HEK293 (cell line): ENCODE measurements at regions not wholly inside any gene's neighbourhood (a gene's known extent, or its start where the extent isn't known, plus 50 kb on each side); places are given as distances from the start of the nearest gene placed in this dataset.

Source experiments
- CTCF ChIA-PET: fragments of 350-600 bp; formaldehyde crosslinking; extraction: SDS; loops from one replicate; lab custom pipeline; 2021; ENCODE audit warnings: antibody characterized with exemption; lab: Yijun Ruan, JAX
- POLR2A ChIA-PET: fragments of 300-600 bp; formaldehyde crosslinking; extraction: SDS; loops from one replicate; lab custom pipeline; 2020; ENCODE audit warnings: antibody characterized with exemption, inconsistent platforms; lab: Yijun Ruan, JAX
- H3K27ac ChIP-seq: fragments of 200-500 bp; sonication (Bioruptor generic); 2 replicates; pipeline ENCODE4 v1.5.1; 2014; ENCODE audit warnings: low read depth, low read length, control low read depth, inconsistent platforms; ENCODE audit errors: extremely low read depth
- H3K36me3 ChIP-seq, 2 experiments: fragments of 200-500 bp in 1 of 2; sonication (Bioruptor generic) in 1 of 2; 1 replicate in 1 of 2; 2 replicates in 1 of 2; pipeline ENCODE4 v1.5.1; 2014 to 2017; ENCODE audit warnings: inconsistent platforms in 2 of 2, low read length in 2 of 2; ENCODE audit not compliant: control insufficient read depth in 2 of 2, insufficient read depth in 1 of 2
- H3K4me1 ChIP-seq: fragments of 200-500 bp; sonication (Bioruptor generic); 2 replicates; pipeline ENCODE4 v1.5.1; 2014; ENCODE audit warnings: mild to moderate bottlenecking, low read length, inconsistent platforms; ENCODE audit not compliant: control insufficient read depth, insufficient read depth
- H3K4me3 ChIP-seq: 2 replicates; pipeline ENCODE4 v1.5.1; 2011; ENCODE audit warnings: low read depth, mild to moderate bottlenecking, control low read depth, low read length, moderate library complexity
- H3K9me3 ChIP-seq: fragments of 200-500 bp; sonication (Bioruptor generic); 2 replicates; pipeline ENCODE4 v1.5.1; 2014; ENCODE audit warnings: low read depth, low read length, inconsistent platforms; ENCODE audit not compliant: control insufficient read depth, insufficient read depth
- GLIS1 ChIP-seq: fragments of 450-650 bp; formaldehyde crosslinking; IDR thresholded peaks from 2 replicates; pipeline ENCODE4 v1.5.1; 2016; ENCODE audit warnings: missing biosample characterization, missing genetic modification characterization
- RBAK ChIP-seq: fragments of 450-650 bp; formaldehyde crosslinking; IDR thresholded peaks from 2 replicates; pipeline ENCODE4 v1.5.1; 2016; ENCODE audit warnings: missing biosample characterization, missing genetic modification characterization
- YY1 ChIP-seq: fragments of 450-650 bp; formaldehyde crosslinking; IDR thresholded peaks from 2 replicates; pipeline ENCODE4 v1.5.1; 2018; ENCODE audit warnings: missing biosample characterization, missing genetic modification characterization
- YY2 ChIP-seq: fragments of 450-650 bp; formaldehyde crosslinking; IDR thresholded peaks from 2 replicates; pipeline ENCODE4 v1.5.1; 2016; ENCODE audit warnings: missing biosample characterization, missing genetic modification characterization
- ZBTB17 ChIP-seq: fragments of 450-650 bp; formaldehyde crosslinking; IDR thresholded peaks from 2 replicates; pipeline ENCODE4 v1.5.1; 2016; ENCODE audit warnings: missing biosample characterization, missing genetic modification characterization
- ZBTB20 ChIP-seq: fragments of 450-650 bp; formaldehyde crosslinking; IDR thresholded peaks from 2 replicates; pipeline ENCODE4 v1.5.1; 2016; ENCODE audit warnings: missing biosample characterization, missing genetic modification characterization
- ZIC2 ChIP-seq: fragments of 450-650 bp; formaldehyde crosslinking; IDR thresholded peaks from 2 replicates; pipeline ENCODE4 v1.5.1; 2016; ENCODE audit warnings: missing biosample characterization, missing genetic modification characterization
- ZNF184 ChIP-seq: fragments of 450-650 bp; IDR thresholded peaks from 2 replicates; pipeline ENCODE4 v1.5.1; 2018; ENCODE audit warnings: missing biosample characterization, mild to moderate bottlenecking, missing genetic modification characterization
- ZNF394 ChIP-seq: fragments of 450-650 bp; formaldehyde crosslinking; IDR thresholded peaks from 2 replicates; pipeline ENCODE4 v1.5.1; 2016; ENCODE audit warnings: missing biosample characterization, missing genetic modification characterization, mild to moderate bottlenecking, moderate library complexity, borderline replicate concordance
- ZNF510 ChIP-seq: fragments of 450-650 bp; formaldehyde crosslinking; IDR thresholded peaks from 2 replicates; pipeline ENCODE4 v1.5.1; 2018; ENCODE audit warnings: mild to moderate bottlenecking, missing genetic modification characterization, missing biosample characterization; ENCODE audit not compliant: insufficient replicate concordance
- ZNF530 ChIP-seq: fragments of 450-650 bp; formaldehyde crosslinking; IDR thresholded peaks from 2 replicates; pipeline ENCODE4 v1.5.1; 2016; ENCODE audit warnings: low read depth, missing biosample characterization, missing genetic modification characterization
- ZNF544 ChIP-seq: fragments of 450-650 bp; formaldehyde crosslinking; IDR thresholded peaks from 2 replicates; pipeline ENCODE4 v1.5.0; 2017; ENCODE audit warnings: missing biosample characterization, missing genetic modification characterization
- ZNF610 ChIP-seq: fragments of 450-650 bp; formaldehyde crosslinking; IDR thresholded peaks from 2 replicates; pipeline ENCODE4 v1.5.1; 2016; ENCODE audit warnings: missing biosample characterization, missing genetic modification characterization, borderline replicate concordance
- TF ChIP-seq, protein P1 (sequence below): fragments of 450-650 bp; formaldehyde crosslinking; IDR thresholded peaks from 2 replicates; pipeline ENCODE4 v1.5.1; 2016; ENCODE audit warnings: missing biosample characterization, missing genetic modification characterization
- TF ChIP-seq, protein P2 (sequence below): fragments of 450-650 bp; formaldehyde crosslinking; IDR thresholded peaks from 2 replicates; pipeline ENCODE4 v1.5.1; 2017; ENCODE audit warnings: missing biosample characterization, missing genetic modification characterization
- TF ChIP-seq, protein P3 (sequence below): fragments of 450-650 bp; formaldehyde crosslinking; IDR thresholded peaks from 2 replicates; pipeline ENCODE4 v1.5.1; 2016; ENCODE audit warnings: missing biosample characterization, missing genetic modification characterization
- TF ChIP-seq, protein P4 (sequence below): fragments of 450-650 bp; formaldehyde crosslinking; IDR thresholded peaks from 2 replicates; pipeline ENCODE4 v1.5.1; 2016; ENCODE audit warnings: missing biosample characterization, missing genetic modification characterization
- TF ChIP-seq, protein P5 (sequence below): sonication (generic); formaldehyde crosslinking; IDR thresholded peaks from 2 replicates; pipeline ENCODE4 v1.8.1; 2022; ENCODE audit warnings: mild to moderate bottlenecking, moderate library complexity, missing genetic modification reagents
- TF ChIP-seq, protein P6 (sequence below): fragments of 450-650 bp; formaldehyde crosslinking; IDR thresholded peaks from 2 replicates; pipeline ENCODE4 v1.5.1; 2016; ENCODE audit warnings: missing biosample characterization, missing genetic modification characterization, borderline replicate concordance

DNA sequence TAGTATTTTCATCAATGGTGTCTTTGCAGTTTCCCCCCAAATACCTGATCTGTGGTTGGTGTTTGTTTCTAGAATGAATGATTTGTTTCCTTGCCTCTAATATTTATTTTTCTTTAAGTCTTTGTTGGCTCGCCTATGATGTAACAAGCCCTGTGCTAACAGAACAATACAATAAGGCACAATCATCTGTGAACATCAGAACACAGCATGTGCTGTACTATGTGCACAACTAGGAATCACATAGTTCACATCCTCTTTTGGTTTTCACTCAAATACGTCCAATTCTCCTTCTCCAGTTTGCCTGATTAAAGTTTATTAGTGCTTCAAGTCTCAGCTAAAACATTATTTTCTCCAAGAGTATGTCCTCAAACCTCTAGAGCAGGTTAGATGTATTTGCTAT, 613.1 kb downstream of the EPHA7 start:
- POLR2A ChIA-PET: no interaction called here
- TF ChIP-seq ZBTB17 (tag by site-specific recombination) (no peak), YY1 (tag by site-specific recombination) (no peak), ZNF544 (no peak), YY2 (no peak), ZNF610 (tag by site-specific recombination) (no peak), ZNF394 (tag by site-specific recombination) (no peak), ZIC2 (no peak), ZBTB20 (tag by site-specific recombination) (no peak), RBAK (no peak), GLIS1 (tag by site-specific recombination) (no peak), ZNF510 (tag by site-specific recombination) (no peak), ZNF530 (tag by site-specific recombination) (no peak), ZNF184 (tag by site-specific recombination) (no peak)
- TF ChIP-seq, protein P1, sequence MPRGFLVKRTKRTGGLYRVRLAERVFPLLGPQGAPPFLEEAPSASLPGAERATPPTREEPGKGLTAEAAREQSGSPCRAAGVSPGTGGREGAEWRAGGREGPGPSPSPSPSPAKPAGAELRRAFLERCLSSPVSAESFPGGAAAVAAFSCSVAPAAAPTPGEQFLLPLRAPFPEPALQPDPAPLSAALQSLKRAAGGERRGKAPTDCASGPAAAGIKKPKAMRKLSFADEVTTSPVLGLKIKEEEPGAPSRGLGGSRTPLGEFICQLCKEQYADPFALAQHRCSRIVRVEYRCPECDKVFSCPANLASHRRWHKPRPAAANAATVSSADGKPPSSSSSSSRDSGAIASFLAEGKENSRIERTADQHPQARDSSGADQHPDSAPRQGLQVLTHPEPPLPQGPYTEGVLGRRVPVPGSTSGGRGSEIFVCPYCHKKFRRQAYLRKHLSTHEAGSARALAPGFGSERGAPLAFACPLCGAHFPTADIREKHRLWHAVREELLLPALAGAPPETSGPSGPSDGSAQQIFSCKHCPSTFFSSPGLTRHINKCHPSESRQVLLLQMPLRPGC (tag by site-specific recombination): no peak
- TF ChIP-seq, protein P2, sequence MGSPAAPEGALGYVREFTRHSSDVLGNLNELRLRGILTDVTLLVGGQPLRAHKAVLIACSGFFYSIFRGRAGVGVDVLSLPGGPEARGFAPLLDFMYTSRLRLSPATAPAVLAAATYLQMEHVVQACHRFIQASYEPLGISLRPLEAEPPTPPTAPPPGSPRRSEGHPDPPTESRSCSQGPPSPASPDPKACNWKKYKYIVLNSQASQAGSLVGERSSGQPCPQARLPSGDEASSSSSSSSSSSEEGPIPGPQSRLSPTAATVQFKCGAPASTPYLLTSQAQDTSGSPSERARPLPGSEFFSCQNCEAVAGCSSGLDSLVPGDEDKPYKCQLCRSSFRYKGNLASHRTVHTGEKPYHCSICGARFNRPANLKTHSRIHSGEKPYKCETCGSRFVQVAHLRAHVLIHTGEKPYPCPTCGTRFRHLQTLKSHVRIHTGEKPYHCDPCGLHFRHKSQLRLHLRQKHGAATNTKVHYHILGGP: no peak
- TF ChIP-seq, protein P3, sequence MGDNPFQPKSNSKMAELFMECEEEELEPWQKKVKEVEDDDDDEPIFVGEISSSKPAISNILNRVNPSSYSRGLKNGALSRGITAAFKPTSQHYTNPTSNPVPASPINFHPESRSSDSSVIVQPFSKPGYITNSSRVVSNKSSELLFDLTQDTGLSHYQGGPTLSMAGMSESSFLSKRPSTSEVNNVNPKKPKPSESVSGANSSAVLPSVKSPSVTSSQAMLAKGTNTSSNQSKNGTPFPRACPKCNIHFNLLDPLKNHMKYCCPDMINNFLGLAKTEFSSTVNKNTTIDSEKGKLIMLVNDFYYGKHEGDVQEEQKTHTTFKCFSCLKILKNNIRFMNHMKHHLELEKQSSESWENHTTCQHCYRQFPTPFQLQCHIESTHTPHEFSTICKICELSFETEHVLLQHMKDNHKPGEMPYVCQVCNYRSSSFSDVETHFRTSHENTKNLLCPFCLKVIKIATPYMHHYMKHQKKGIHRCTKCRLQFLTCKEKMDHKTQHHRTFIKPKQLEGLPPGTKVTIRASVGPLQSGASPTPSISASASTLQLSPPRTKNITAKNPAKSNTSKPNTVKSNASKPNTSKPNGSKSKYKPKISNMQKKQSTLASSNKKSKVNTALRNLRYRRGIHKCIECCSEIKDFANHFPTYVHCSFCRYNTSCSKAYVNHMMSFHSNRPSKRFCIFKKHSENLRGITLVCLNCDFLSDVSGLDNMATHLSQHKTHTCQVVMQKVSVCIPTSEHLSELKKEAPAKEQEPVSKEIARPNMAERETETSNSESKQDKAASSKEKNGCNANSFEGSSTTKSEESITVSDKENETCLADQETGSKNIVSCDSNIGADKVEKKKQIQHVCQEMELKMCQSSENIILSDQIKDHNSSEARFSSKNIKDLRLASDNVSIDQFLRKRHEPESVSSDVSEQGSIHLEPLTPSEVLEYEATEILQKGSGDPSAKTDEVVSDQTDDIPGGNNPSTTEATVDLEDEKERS (tag by site-specific recombination): no peak
- TF ChIP-seq, protein P4, sequence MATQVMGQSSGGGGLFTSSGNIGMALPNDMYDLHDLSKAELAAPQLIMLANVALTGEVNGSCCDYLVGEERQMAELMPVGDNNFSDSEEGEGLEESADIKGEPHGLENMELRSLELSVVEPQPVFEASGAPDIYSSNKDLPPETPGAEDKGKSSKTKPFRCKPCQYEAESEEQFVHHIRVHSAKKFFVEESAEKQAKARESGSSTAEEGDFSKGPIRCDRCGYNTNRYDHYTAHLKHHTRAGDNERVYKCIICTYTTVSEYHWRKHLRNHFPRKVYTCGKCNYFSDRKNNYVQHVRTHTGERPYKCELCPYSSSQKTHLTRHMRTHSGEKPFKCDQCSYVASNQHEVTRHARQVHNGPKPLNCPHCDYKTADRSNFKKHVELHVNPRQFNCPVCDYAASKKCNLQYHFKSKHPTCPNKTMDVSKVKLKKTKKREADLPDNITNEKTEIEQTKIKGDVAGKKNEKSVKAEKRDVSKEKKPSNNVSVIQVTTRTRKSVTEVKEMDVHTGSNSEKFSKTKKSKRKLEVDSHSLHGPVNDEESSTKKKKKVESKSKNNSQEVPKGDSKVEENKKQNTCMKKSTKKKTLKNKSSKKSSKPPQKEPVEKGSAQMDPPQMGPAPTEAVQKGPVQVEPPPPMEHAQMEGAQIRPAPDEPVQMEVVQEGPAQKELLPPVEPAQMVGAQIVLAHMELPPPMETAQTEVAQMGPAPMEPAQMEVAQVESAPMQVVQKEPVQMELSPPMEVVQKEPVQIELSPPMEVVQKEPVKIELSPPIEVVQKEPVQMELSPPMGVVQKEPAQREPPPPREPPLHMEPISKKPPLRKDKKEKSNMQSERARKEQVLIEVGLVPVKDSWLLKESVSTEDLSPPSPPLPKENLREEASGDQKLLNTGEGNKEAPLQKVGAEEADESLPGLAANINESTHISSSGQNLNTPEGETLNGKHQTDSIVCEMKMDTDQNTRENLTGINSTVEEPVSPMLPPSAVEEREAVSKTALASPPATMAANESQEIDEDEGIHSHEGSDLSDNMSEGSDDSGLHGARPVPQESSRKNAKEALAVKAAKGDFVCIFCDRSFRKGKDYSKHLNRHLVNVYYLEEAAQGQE (tag by site-specific recombination): no peak
- TF ChIP-seq, protein P5, sequence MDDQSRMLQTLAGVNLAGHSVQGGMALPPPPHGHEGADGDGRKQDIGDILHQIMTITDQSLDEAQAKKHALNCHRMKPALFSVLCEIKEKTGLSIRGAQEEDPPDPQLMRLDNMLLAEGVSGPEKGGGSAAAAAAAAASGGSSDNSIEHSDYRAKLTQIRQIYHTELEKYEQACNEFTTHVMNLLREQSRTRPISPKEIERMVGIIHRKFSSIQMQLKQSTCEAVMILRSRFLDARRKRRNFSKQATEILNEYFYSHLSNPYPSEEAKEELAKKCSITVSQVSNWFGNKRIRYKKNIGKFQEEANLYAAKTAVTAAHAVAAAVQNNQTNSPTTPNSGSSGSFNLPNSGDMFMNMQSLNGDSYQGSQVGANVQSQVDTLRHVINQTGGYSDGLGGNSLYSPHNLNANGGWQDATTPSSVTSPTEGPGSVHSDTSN: no peak
- TF ChIP-seq, protein P6, sequence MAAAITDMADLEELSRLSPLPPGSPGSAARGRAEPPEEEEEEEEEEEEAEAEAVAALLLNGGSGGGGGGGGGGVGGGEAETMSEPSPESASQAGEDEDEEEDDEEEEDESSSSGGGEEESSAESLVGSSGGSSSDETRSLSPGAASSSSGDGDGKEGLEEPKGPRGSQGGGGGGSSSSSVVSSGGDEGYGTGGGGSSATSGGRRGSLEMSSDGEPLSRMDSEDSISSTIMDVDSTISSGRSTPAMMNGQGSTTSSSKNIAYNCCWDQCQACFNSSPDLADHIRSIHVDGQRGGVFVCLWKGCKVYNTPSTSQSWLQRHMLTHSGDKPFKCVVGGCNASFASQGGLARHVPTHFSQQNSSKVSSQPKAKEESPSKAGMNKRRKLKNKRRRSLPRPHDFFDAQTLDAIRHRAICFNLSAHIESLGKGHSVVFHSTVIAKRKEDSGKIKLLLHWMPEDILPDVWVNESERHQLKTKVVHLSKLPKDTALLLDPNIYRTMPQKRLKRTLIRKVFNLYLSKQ (tag by site-specific recombination): no peak
- Histone ChIP-seq H3K9me3 (no peaks in the 10 kb centered on the region), H3K4me3 (no peak overlapping the region), H3K27ac (no peak overlapping the region), H3K4me1 (no peaks in the 10 kb centered on the region), H3K36me3 (no peaks in the 10 kb centered on the region)
- CTCF ChIA-PET: interaction anchor here (0.6 kb wide), 3 partner anchors 341 to 1472 kb away, joined by 3 read pairs; no protein-coding TSS in a partner anchor
